ENCODE measurements at regions not wholly inside any gene's neighbourhood (a gene's known extent, or its start where the extent isn't known, plus 50 kb on each side); places are given as distances from the start of the nearest gene placed in this dataset.
"Not testable (repeated sequence)": the region's sequence is repeated elsewhere in the genome, so short reads cannot be mapped to it uniquely, and the experiment has no call there.

- DNase-seq (ENCODE audit: low spot score) = not testable (repeated sequence)
These were observed 160.0 kb downstream of the DEFB131A start for GRCh38 chr4:9604031-9604892.

GRCh38 chr4:9604893-9605190 lies 160.6 kb downstream of the DEFB131A start:
- DNase-seq (ENCODE audit: low spot score) = not testable (repeated sequence)

- no peak for DNase-seq (ENCODE audit: low spot score)
These were observed 164.1 kb downstream of the DEFB131A start for GRCh38 chr4:9608300-9608699.

- not testable (repeated sequence) for DNase-seq (ENCODE audit: low spot score)
These were observed 166.1 kb downstream of the DEFB131A start for GRCh38 chr4:9610321-9610720.

GRCh38 chr4:9611101-9611500 lies 166.9 kb downstream of the DEFB131A start:
- no peak for DNase-seq (ENCODE audit: low spot score)

GRCh38 chr4:9636411-9636810 lies 145.0 kb upstream of the DRD5 start:
- not testable (repeated sequence) for DNase-seq (ENCODE audit: low spot score)

- DNase-seq (ENCODE audit: low spot score) = not testable (repeated sequence)
These were observed 121.8 kb upstream of the DRD5 start for GRCh38 chr4:9659678-9660077.

GRCh38 chr4:9660955-9661354 lies 120.5 kb upstream of the DRD5 start:
- not testable (repeated sequence) for DNase-seq (ENCODE audit: low spot score)

- DNase-seq (ENCODE audit: low spot score) = peak; percentile 25
These were observed 110.7 kb upstream of the DRD5 start for GRCh38 chr4:9670725-9671124.

- not testable (repeated sequence) for DNase-seq (ENCODE audit: low spot score)
These were observed 104.1 kb upstream of the DRD5 start for GRCh38 chr4:9677357-9677756.

- no peak for DNase-seq (ENCODE audit: low spot score)
These were observed 101.5 kb upstream of the DRD5 start for GRCh38 chr4:9679704-9680478.

GRCh38 chr4:9683174-9683573 lies 98.3 kb upstream of the DRD5 start:
- not testable (repeated sequence) for DNase-seq (ENCODE audit: low spot score)

- not testable (repeated sequence) for DNase-seq (ENCODE audit: low spot score)
These were observed 96.4 kb upstream of the DRD5 start for GRCh38 chr4:9685016-9685415.

- DNase-seq (ENCODE audit: low spot score) = no peak
These were observed 95.7 kb upstream of the DRD5 start for GRCh38 chr4:9685692-9686091.

- DNase-seq (ENCODE audit: low spot score) = not testable (repeated sequence)
These were observed 90.7 kb upstream of the DRD5 start for GRCh38 chr4:9690636-9691237.

- DNase-seq (ENCODE audit: low spot score) = peak; percentile 79
These were observed 90.0 kb upstream of the DRD5 start for GRCh38 chr4:9691238-9692065.

GRCh38 chr4:9692791-9693491 lies 88.5 kb upstream of the DRD5 start:
- DNase-seq (ENCODE audit: low spot score) = not testable (repeated sequence)

GRCh38 chr4:9694403-9694802 lies 87.0 kb upstream of the DRD5 start:
- not testable (repeated sequence) for DNase-seq (ENCODE audit: low spot score)

- not testable (repeated sequence) for DNase-seq (ENCODE audit: low spot score)
These were observed 85.4 kb upstream of the DRD5 start for GRCh38 chr4:9695994-9696393.

GRCh38 chr4:9696561-9696960 lies 84.9 kb upstream of the DRD5 start:
- not testable (repeated sequence) for DNase-seq (ENCODE audit: low spot score)

GRCh38 chr4:9702019-9702418 lies 79.4 kb upstream of the DRD5 start:
- DNase-seq (ENCODE audit: low spot score) = not testable (repeated sequence)

All from hematopoietic multipotent progenitor cell treated with erythropoietin and hydrocortisone succinate and interleukin-3 and kit ligand, for 15 days (in vitro differentiated cells).